Peyer's patch (tissue), 4 donors: ENCODE measurements at regions not wholly inside any gene's neighbourhood (a gene's known extent, or its start where the extent isn't known, plus 50 kb on each side); places are given as distances from the start of the nearest gene placed in this dataset.

Experiments
- CTCF ChIP-seq, 6 experiments: fragments of 450-650 bp in 4 of 6; fragments of 200-600 bp in 2 of 6; sonication (generic) in 1 of 6; IDR thresholded peaks; one replicate each; pipeline ENCODE4 v1.5.1; 2017 to 2019; ENCODE audit warnings: antibody characterized with exemption in 6 of 6, mild to moderate bottlenecking in 3 of 6, moderate library complexity in 1 of 6
- POLR2A ChIP-seq, 2 donors: fragments of 450-650 bp; IDR thresholded peaks; one replicate each; pipeline ENCODE4 v1.5.1; 2017; ENCODE audit warnings: antibody characterized with exemption in 2 of 2, mild to moderate bottlenecking in 2 of 2, moderate library complexity in 2 of 2

GRCh38 chr16:79472426-79472825, 128.1 kb downstream of the MAF start:
- TF ChIP-seq POLR2A (IDR thresholded peaks at IDR 0.05), result no peak
- TF ChIP-seq CTCF (IDR thresholded peaks at IDR 0.05), result no peak
